ENCODE measurements at regions not wholly inside any gene's neighbourhood (a gene's known extent, or its start where the extent isn't known, plus 50 kb on each side); places are given as distances from the start of the nearest gene placed in this dataset.

DNA sequence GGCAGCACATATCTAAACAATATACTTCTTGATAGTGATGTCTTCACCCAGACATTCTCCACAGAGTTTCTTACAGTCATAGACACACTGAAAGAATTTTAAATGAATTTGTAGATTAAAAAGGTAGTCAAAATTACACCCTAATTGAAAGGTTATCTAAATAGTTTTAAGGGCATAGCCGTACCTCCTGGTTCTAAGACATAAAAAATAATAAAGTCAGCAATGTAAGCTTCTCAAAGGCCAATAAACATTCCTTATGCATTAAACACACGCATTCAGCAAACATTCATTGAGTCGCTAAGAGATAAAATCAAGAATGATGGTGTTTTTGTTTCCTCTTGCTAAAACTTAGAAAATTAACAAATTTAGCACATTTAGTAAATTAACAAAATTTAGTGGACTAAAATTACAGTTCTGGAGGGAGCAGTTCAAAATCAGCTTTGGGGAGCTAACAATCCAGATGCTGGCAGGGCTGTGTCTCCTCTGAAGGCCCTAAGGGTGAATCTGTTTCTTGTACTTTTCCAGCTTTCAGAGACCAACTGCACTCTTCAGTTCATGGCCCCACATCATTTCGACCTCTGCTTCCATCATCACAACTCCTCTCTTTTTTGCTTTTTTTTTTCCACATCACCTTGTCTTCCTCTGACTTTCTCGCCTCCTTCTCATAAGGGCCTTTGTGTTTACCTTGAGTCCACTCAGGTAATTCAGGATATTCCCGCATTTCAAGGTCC is 516.5 kb downstream of the DNAH5 start:
- H3K4me3 Mint-ChIP-seq, result no peak overlapping the region
- H3K4me1 Mint-ChIP-seq, result peaks cover 0 to 5% (median 0%) of the 10 kb centered on the region in 4 donors
- DNase-seq, result no peak
- H3K4me3 ChIP-seq (ENCODE audit: low read depth, low read length), result no peak overlapping the region
- H3K27me3 Mint-ChIP-seq, result no peaks in the 10 kb centered on the region
- ATAC-seq (ENCODE audit: low read depth in 2 of 2), result no peak
- H3K9me3 ChIP-seq (ENCODE audit: control insufficient read depth in 2 of 2, low read length in 2 of 2), result peaks cover 0 to 5% of the 10 kb centered on the region in 2 experiments
- no peak overlapping the region for H3K27ac ChIP-seq (ENCODE audit: insufficient read depth, low read length, poor library complexity, severe bottlenecking)
- H3K4me1 ChIP-seq (ENCODE audit: control insufficient read depth, insufficient read depth, low read length, poor library complexity, severe bottlenecking), result no peaks in the 10 kb centered on the region
- H3K9me3 Mint-ChIP-seq, result peaks cover 2 to 14% (median 10%) of the 10 kb centered on the region in 7 donors
- H3K36me3 Mint-ChIP-seq, result no peaks in the 10 kb centered on the region
- H3K27me3 ChIP-seq (ENCODE audit: control insufficient read depth, insufficient read depth, low read length), result no peaks in the 10 kb centered on the region
- no peak overlapping the region for H3K27ac Mint-ChIP-seq
- H3K36me3 ChIP-seq (ENCODE audit: control insufficient read depth, insufficient read depth, low read length), result no peaks in the 10 kb centered on the region

DNA sequence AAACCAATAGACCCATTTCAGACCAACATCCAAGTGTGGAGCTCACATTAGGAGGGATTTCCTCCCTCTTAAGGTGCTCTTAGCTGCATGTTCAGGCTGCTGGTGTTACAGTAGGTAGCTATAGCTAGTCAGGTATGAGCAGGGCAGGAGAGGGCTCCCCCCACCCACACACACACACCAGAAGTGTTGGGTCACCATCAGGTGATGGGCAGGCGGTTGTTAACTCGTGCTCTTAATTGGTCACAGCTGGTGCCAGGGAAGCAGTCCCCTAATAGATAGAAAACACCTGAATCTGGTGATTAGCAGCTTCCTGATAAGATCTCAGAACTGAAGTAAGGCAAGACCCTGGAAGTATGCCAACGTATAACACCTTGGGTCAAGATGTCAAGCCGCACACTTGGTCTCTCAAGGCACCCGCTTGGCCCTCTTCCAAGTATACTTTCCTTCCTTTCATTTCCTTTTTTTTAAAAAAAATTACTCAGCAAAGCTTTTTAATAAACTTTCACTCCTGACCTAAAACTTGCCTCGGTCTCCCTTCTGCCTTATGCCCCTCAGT is 532.4 kb downstream of the DNAH5 start:
- no peak overlapping the region for H3K4me3 ChIP-seq (ENCODE audit: low read depth, low read length)
- Mint-ChIP-seq H3K4me3 (no peak overlapping the region), H3K9me3 (peaks cover 0 to 16% (median 6%) of the 10 kb centered on the region in 7 donors), H3K4me1 (no peaks in the 10 kb centered on the region), H3K27me3 (no peaks in the 10 kb centered on the region), H3K27ac (no peak overlapping the region), H3K36me3 (no peaks in the 10 kb centered on the region)
- no peaks in the 10 kb centered on the region for H3K36me3 ChIP-seq (ENCODE audit: control insufficient read depth, insufficient read depth, low read length)
- no peaks in the 10 kb centered on the region for H3K4me1 ChIP-seq (ENCODE audit: control insufficient read depth, insufficient read depth, low read length, poor library complexity, severe bottlenecking)
- H3K27me3 ChIP-seq (ENCODE audit: control insufficient read depth, insufficient read depth, low read length), result no peaks in the 10 kb centered on the region
- no peak for DNase-seq
- no peak overlapping the region for H3K27ac ChIP-seq (ENCODE audit: insufficient read depth, low read length, poor library complexity, severe bottlenecking)
- no peak for ATAC-seq (ENCODE audit: low read depth in 2 of 2)
- H3K9me3 ChIP-seq (ENCODE audit: control insufficient read depth in 2 of 2, low read length in 2 of 2), result peaks cover 0 to 5% of the 10 kb centered on the region in 2 experiments

- no peaks in the 10 kb centered on the region for H3K27me3 Mint-ChIP-seq
- Histone ChIP-seq H3K4me1 (ENCODE audit: control insufficient read depth, insufficient read depth, low read length, poor library complexity, severe bottlenecking) (no peaks in the 10 kb centered on the region), H3K9me3 (ENCODE audit: control insufficient read depth in 2 of 2, low read length in 2 of 2) (peaks cover 0 to 5% of the 10 kb centered on the region in 2 experiments)
These were observed 535.9 kb downstream of the DNAH5 start for GRCh38 chr5:13408616-13409015.

DNA sequence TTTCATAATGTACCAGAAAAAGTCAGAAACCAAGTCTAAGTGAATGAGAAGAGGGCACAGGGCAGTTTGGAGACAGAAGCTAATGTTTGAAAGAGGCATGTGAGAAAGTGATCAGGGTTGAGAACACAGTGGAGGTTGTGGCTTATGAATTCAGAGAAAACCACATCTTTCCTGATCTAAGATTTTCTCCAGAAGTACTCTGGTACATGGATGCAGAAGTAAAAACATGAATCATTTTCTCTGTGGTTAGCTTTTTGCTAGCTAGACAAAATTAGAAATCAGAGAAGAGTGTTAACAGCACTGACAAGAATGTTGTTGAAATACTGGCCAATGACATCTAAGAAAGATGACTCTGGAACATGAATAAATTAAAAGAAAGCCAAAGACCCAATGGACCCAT is 541.1 kb downstream of the DNAH5 start:
- H3K27ac ChIP-seq (ENCODE audit: insufficient read depth, low read length, poor library complexity, severe bottlenecking), result no peak overlapping the region
- no peaks in the 10 kb centered on the region for H3K36me3 Mint-ChIP-seq
- no peaks in the 10 kb centered on the region for H3K27me3 ChIP-seq (ENCODE audit: control insufficient read depth, insufficient read depth, low read length)
- ATAC-seq (ENCODE audit: low read depth in 2 of 2), result no peak
- DNase-seq, result no peak
- no peak overlapping the region for H3K4me3 Mint-ChIP-seq
- H3K36me3 ChIP-seq (ENCODE audit: control insufficient read depth, insufficient read depth, low read length), result no peaks in the 10 kb centered on the region
- no peaks in the 10 kb centered on the region for H3K4me1 Mint-ChIP-seq
- no peaks in the 10 kb centered on the region for H3K9me3 ChIP-seq (ENCODE audit: control insufficient read depth in 2 of 2, low read length in 2 of 2)
- H3K9me3 Mint-ChIP-seq, result peaks cover 0 to 16% (median 9%) of the 10 kb centered on the region in 7 donors
- no peak overlapping the region for H3K4me3 ChIP-seq (ENCODE audit: low read depth, low read length)
- no peak overlapping the region for H3K27ac Mint-ChIP-seq
- H3K4me1 ChIP-seq (ENCODE audit: control insufficient read depth, insufficient read depth, low read length, poor library complexity, severe bottlenecking), result no peaks in the 10 kb centered on the region
- no peaks in the 10 kb centered on the region for H3K27me3 Mint-ChIP-seq

More at GRCh38 chr5:13408616-13409015, 535.9 kb downstream of the DNAH5 start:
- DNase-seq, result no peak
- no peak for ATAC-seq (ENCODE audit: low read depth in 2 of 2)
- no peak overlapping the region for H3K4me3 ChIP-seq (ENCODE audit: low read depth, low read length)
- peaks cover 0 to 16% (median 6%) of the 10 kb centered on the region in 7 donors for H3K9me3 Mint-ChIP-seq
- no peaks in the 10 kb centered on the region for H3K36me3 ChIP-seq (ENCODE audit: control insufficient read depth, insufficient read depth, low read length)
- no peak overlapping the region for H3K4me3 Mint-ChIP-seq
- no peaks in the 10 kb centered on the region for H3K27me3 ChIP-seq (ENCODE audit: control insufficient read depth, insufficient read depth, low read length)
- no peaks in the 10 kb centered on the region for H3K4me1 Mint-ChIP-seq
- H3K27ac ChIP-seq (ENCODE audit: insufficient read depth, low read length, poor library complexity, severe bottlenecking), result no peak overlapping the region
- H3K36me3 Mint-ChIP-seq, result no peaks in the 10 kb centered on the region
- H3K27ac Mint-ChIP-seq, result no peak overlapping the region

- Mint-ChIP-seq H3K36me3 (no peaks in the 10 kb centered on the region), H3K27ac (no peak overlapping the region), H3K4me3 (no peak overlapping the region), H3K4me1 (no peaks in the 10 kb centered on the region), H3K27me3 (no peaks in the 10 kb centered on the region), H3K9me3 (peaks cover 6 to 27% (median 12%) of the 10 kb centered on the region in 7 donors)
- DNase-seq, result no peak
- Histone ChIP-seq H3K4me1 (ENCODE audit: control insufficient read depth, insufficient read depth, low read length, poor library complexity, severe bottlenecking) (no peaks in the 10 kb centered on the region), H3K27me3 (ENCODE audit: control insufficient read depth, insufficient read depth, low read length) (no peaks in the 10 kb centered on the region), H3K4me3 (ENCODE audit: low read depth, low read length) (no peak overlapping the region), H3K27ac (ENCODE audit: insufficient read depth, low read length, poor library complexity, severe bottlenecking) (no peak overlapping the region), H3K9me3 (ENCODE audit: control insufficient read depth in 2 of 2, low read length in 2 of 2) (peaks cover 0 to 13% of the 10 kb centered on the region in 2 experiments), H3K36me3 (ENCODE audit: control insufficient read depth, insufficient read depth, low read length) (no peaks in the 10 kb centered on the region)
- ATAC-seq (ENCODE audit: low read depth in 2 of 2), result no peak
These were observed 559.4 kb downstream of the DNAH5 start for GRCh38 chr5:13385066-13385465.

DNA sequence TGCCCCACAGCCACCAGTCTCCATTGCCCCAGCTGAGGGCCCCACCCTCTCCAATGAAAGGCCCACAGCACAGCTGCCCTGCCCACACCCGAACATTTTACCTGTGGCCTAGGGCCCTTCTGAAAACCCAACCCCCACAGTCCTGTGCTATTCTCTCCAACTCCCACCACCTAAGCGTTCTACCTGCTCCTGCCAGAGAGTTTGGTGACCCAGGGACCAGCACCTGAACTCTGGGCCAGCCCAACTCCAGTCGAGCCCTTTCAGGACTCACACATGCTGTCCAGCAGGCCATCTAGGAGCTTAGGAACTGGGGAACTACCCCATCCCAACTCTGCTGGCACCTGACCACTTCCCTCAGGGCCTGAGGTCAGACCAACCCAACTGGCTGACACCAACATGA is 562.3 kb downstream of the DNAH5 start:
- Mint-ChIP-seq H3K36me3 (no peaks in the 10 kb centered on the region), H3K9me3 (peaks cover 6 to 31% (median 13%) of the 10 kb centered on the region in 7 donors), H3K27me3 (no peaks in the 10 kb centered on the region), H3K27ac (no peak overlapping the region), H3K4me3 (no peak overlapping the region), H3K4me1 (no peaks in the 10 kb centered on the region)
- Histone ChIP-seq H3K27ac (ENCODE audit: insufficient read depth, low read length, poor library complexity, severe bottlenecking) (no peak overlapping the region), H3K4me1 (ENCODE audit: control insufficient read depth, insufficient read depth, low read length, poor library complexity, severe bottlenecking) (no peaks in the 10 kb centered on the region), H3K36me3 (ENCODE audit: control insufficient read depth, insufficient read depth, low read length) (no peaks in the 10 kb centered on the region), H3K4me3 (ENCODE audit: low read depth, low read length) (no peak overlapping the region), H3K9me3 (ENCODE audit: control insufficient read depth in 2 of 2, low read length in 2 of 2) (peaks cover 0 to 13% of the 10 kb centered on the region in 2 experiments), H3K27me3 (ENCODE audit: control insufficient read depth, insufficient read depth, low read length) (no peaks in the 10 kb centered on the region)
- no peak for ATAC-seq (ENCODE audit: low read depth in 2 of 2)
- DNase-seq, result no peak

DNA sequence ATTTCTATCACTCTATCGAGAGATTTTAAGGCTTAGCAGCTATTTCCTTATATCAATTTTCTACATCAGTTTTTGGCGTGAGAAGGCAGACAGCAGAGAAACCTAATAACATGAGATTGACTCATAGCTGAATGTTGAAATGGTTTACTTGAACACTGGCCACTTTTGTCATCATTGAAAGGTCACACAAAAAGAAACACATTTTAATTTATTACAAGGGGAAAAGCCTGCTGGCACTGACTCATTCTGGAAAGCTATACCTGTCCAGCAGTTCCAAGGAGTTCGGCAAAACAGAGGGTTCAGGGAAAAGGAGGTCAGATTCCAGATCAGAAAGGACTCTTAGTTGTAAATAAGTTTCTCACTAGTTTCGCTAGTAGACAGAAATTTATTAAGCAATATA is 566.4 kb downstream of the DNAH5 start:
- Mint-ChIP-seq H3K36me3 (no peaks in the 10 kb centered on the region), H3K27me3 (no peaks in the 10 kb centered on the region), H3K27ac (no peak overlapping the region), H3K4me3 (no peak overlapping the region), H3K4me1 (no peaks in the 10 kb centered on the region), H3K9me3 (peaks cover 0 to 14% (median 5%) of the 10 kb centered on the region in 7 donors)
- Histone ChIP-seq H3K27me3 (ENCODE audit: control insufficient read depth, insufficient read depth, low read length) (no peaks in the 10 kb centered on the region), H3K4me1 (ENCODE audit: control insufficient read depth, insufficient read depth, low read length, poor library complexity, severe bottlenecking) (no peaks in the 10 kb centered on the region), H3K9me3 (ENCODE audit: control insufficient read depth in 2 of 2, low read length in 2 of 2) (peaks cover 0 to 10% of the 10 kb centered on the region in 2 experiments), H3K27ac (ENCODE audit: insufficient read depth, low read length, poor library complexity, severe bottlenecking) (no peak overlapping the region), H3K4me3 (ENCODE audit: low read depth, low read length) (no peak overlapping the region), H3K36me3 (ENCODE audit: control insufficient read depth, insufficient read depth, low read length) (no peaks in the 10 kb centered on the region)
- ATAC-seq (ENCODE audit: low read depth in 2 of 2), result no peak
- no peak for DNase-seq

DNA sequence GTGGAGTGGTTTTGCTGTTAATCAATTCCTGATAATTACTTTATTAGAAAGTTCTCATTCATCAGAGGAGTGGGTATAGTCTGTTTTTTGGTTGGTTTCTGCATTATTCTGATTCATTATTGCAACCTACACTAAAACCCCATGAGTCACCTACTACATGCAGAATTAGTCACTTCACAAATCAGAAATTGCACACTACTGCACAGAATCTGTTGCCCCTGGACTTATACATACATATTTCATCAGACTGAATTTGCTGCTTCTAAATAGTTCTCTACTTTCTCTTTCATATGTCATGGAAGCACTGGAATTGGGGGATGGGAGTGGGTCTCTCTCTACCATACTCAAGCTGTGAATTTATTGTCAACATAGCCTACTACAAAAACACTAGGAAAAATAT is 585.1 kb downstream of the DNAH5 start:
- Histone ChIP-seq H3K27me3 (ENCODE audit: control insufficient read depth, insufficient read depth, low read length) (no peaks in the 10 kb centered on the region), H3K36me3 (ENCODE audit: control insufficient read depth, insufficient read depth, low read length) (no peaks in the 10 kb centered on the region), H3K27ac (ENCODE audit: insufficient read depth, low read length, poor library complexity, severe bottlenecking) (no peak overlapping the region), H3K4me3 (ENCODE audit: low read depth, low read length) (no peak overlapping the region), H3K9me3 (ENCODE audit: control insufficient read depth in 2 of 2, low read length in 2 of 2) (no peaks in the 10 kb centered on the region), H3K4me1 (ENCODE audit: control insufficient read depth, insufficient read depth, low read length, poor library complexity, severe bottlenecking) (no peaks in the 10 kb centered on the region)
- no peaks in the 10 kb centered on the region for H3K27me3 Mint-ChIP-seq
- peaks cover 0 to 22% (median 5%) of the 10 kb centered on the region in 7 donors for H3K9me3 Mint-ChIP-seq
- ATAC-seq (ENCODE audit: low read depth in 2 of 2) (no peak), DNase-seq (no peak)
- H3K4me1 Mint-ChIP-seq, result no peaks in the 10 kb centered on the region
- H3K27ac Mint-ChIP-seq, result no peak overlapping the region
- H3K4me3 Mint-ChIP-seq, result no peak overlapping the region
- H3K36me3 Mint-ChIP-seq, result no peaks in the 10 kb centered on the region
